Trophoblast cell (in vitro differentiated cells and primary cell): ENCODE measurements at regions not wholly inside any gene's neighbourhood (a gene's known extent, or its start where the extent isn't known, plus 50 kb on each side); places are given as distances from the start of the nearest gene placed in this dataset.

Source experiments
- DNase-seq, 2 donors: peaks; one replicate each; pipeline ENCODE4 v3.0.0-alpha.2; 2016
- H2AFZ ChIP-seq: 2 replicates; pipeline ENCODE4 v1.6.1; 2013; ENCODE audit warnings: low read length, moderate library complexity, mild to moderate bottlenecking; ENCODE audit not compliant: insufficient read depth, poor library complexity
- H2AK5ac ChIP-seq: 2 replicates; pipeline ENCODE4 v1.6.1; 2013; ENCODE audit warnings: mild to moderate bottlenecking, low read length
- H2BK120ac ChIP-seq: 2 replicates; pipeline ENCODE4 v1.6.1; 2013; ENCODE audit warnings: low read length, mild to moderate bottlenecking, moderate library complexity; ENCODE audit not compliant: insufficient read depth, poor library complexity
- H2BK12ac ChIP-seq: 2 replicates; pipeline ENCODE4 v1.6.1; 2013; ENCODE audit warnings: mild to moderate bottlenecking, low read length, moderate library complexity
- H2BK5ac ChIP-seq: 2 replicates; pipeline ENCODE4 v1.6.1; 2013; ENCODE audit warnings: low read length, low read depth, moderate library complexity, mild to moderate bottlenecking; ENCODE audit not compliant: poor library complexity
- H3K14ac ChIP-seq: 2 replicates; pipeline ENCODE4 v1.6.1; 2013; ENCODE audit warnings: mild to moderate bottlenecking, low read length
- H3K18ac ChIP-seq: 2 replicates; pipeline ENCODE4 v1.6.1; 2013; ENCODE audit warnings: mild to moderate bottlenecking, low read length
- H3K23ac ChIP-seq: 2 replicates; pipeline ENCODE4 v1.6.1; 2013; ENCODE audit warnings: low read length
- H3K27ac ChIP-seq: 2 replicates; pipeline ENCODE4 v1.5.1; 2013; ENCODE audit warnings: low read depth, mild to moderate bottlenecking, inconsistent platforms, low read length, moderate library complexity
- H3K27me3 ChIP-seq: 2 replicates; pipeline ENCODE4 v1.6.1; 2013; ENCODE audit warnings: inconsistent platforms, mild to moderate bottlenecking, low read length, moderate library complexity; ENCODE audit not compliant: insufficient read depth
- H3K36me3 ChIP-seq, 2 experiments: 1 replicate in 1 of 2; 2 replicates in 1 of 2; pipeline ENCODE4 v1.6.1; 2013; ENCODE audit warnings: low read length in 2 of 2, mild to moderate bottlenecking in 2 of 2, moderate library complexity in 1 of 2; ENCODE audit not compliant: insufficient read depth in 2 of 2, control insufficient read depth in 1 of 2
- H3K4ac ChIP-seq: 2 replicates; pipeline ENCODE4 v1.6.1; 2013; ENCODE audit warnings: low read depth, mild to moderate bottlenecking, low read length, moderate library complexity
- H3K4me1 ChIP-seq, 2 experiments: 1 replicate in 1 of 2; 2 replicates in 1 of 2; pipeline ENCODE4 v1.6.1; 2013; ENCODE audit warnings: low read length in 2 of 2, mild to moderate bottlenecking in 2 of 2, moderate library complexity in 1 of 2; ENCODE audit not compliant: insufficient read depth in 2 of 2, control insufficient read depth in 1 of 2
- H3K4me2 ChIP-seq: 2 replicates; pipeline ENCODE4 v1.6.1; 2013; ENCODE audit warnings: inconsistent platforms, mild to moderate bottlenecking, low read length, moderate library complexity
- H3K4me3 ChIP-seq: 2 replicates; pipeline ENCODE4 v1.5.1; 2013; ENCODE audit warnings: mild to moderate bottlenecking, low read depth, low read length, inconsistent platforms
- H3K79me1 ChIP-seq: one replicate; pipeline ENCODE4 v1.6.1; 2013; ENCODE audit warnings: low read length
- H3K79me2 ChIP-seq: 2 replicates; pipeline ENCODE4 v1.6.1; 2013; ENCODE audit warnings: low read length, mild to moderate bottlenecking; ENCODE audit not compliant: control insufficient read depth, insufficient read depth, poor library complexity
- H3K9ac ChIP-seq: 2 replicates; pipeline ENCODE4 v1.6.1; 2013; ENCODE audit warnings: mild to moderate bottlenecking, low read length
- H3K9me3 ChIP-seq: 2 replicates; pipeline ENCODE4 v1.6.1; 2013; ENCODE audit warnings: low read depth, mild to moderate bottlenecking, control low read depth, inconsistent platforms, low read length; ENCODE audit not compliant: insufficient read depth
- H4K12ac ChIP-seq: 2 replicates; pipeline ENCODE4 v1.6.1; 2013; ENCODE audit warnings: low read depth, mild to moderate bottlenecking, low read length, moderate library complexity
- H4K8ac ChIP-seq: 2 replicates; pipeline ENCODE4 v1.6.1; 2013; ENCODE audit warnings: low read depth, mild to moderate bottlenecking, low read length, moderate library complexity
- H4K91ac ChIP-seq: one replicate; pipeline ENCODE4 v1.6.1; 2013; ENCODE audit warnings: low read depth, mild to moderate bottlenecking, low read length, moderate library complexity
- WGBS: extraction: QIAGEN DNeasy Blood & Tissue Kit; methylation state at CpG from one replicate; pipeline ENCODE4 v1.1.7; 2013; ENCODE audit warnings: missing lambda C conversion rate; ENCODE audit not compliant: insufficient read length, insufficient coverage; ENCODE audit errors: extremely low coverage; 5-methylcytosine and 5-hydroxymethylcytosine counted together

DNA sequence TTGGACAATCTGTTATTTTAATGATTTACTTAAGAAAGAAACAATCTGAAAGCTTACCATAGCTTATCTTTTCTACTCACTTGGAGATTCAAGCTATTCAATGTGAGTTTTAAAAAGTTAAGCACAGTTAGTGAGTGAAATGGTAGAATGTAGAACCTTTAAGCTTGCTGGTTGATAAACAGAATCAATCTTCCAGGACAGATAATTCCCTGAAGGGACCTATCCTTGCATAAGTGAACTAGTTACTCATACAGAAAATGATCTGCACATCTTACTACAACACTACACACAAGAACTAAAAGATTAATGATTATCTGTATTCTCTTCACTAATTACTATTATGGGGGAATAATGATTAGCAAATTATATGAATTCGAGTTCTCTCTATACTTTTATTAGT lies 165.6 kb downstream of the PALM2AKAP2 start:
- WGBS: no CpG with 5 or more reads among the region's 1 CpG
- Histone ChIP-seq H3K9me3 (no peaks in the 10 kb centered on the region), H3K27ac (no peak overlapping the region), H4K12ac (no peak overlapping the region), H3K4ac (no peak overlapping the region), H4K91ac (no peak overlapping the region), H3K9ac (no peak overlapping the region), H3K14ac (no peak overlapping the region), H3K79me2 (no peaks in the 10 kb centered on the region), H3K23ac (no peak overlapping the region), H3K79me1 (no peaks in the 10 kb centered on the region), H3K27me3 (no peaks in the 10 kb centered on the region), H2AFZ (no peak overlapping the region), H3K4me3 (no peak overlapping the region), H2AK5ac (no peak overlapping the region), H3K4me2 (no peak overlapping the region), H3K36me3 (no peaks in the 10 kb centered on the region), H4K8ac (no peak overlapping the region), H3K18ac (no peak overlapping the region), H2BK12ac (no peak overlapping the region), H3K4me1 (no peaks in the 10 kb centered on the region), H2BK5ac (no peak overlapping the region), H2BK120ac (no peak overlapping the region)
- DNase-seq: no peak

DNA sequence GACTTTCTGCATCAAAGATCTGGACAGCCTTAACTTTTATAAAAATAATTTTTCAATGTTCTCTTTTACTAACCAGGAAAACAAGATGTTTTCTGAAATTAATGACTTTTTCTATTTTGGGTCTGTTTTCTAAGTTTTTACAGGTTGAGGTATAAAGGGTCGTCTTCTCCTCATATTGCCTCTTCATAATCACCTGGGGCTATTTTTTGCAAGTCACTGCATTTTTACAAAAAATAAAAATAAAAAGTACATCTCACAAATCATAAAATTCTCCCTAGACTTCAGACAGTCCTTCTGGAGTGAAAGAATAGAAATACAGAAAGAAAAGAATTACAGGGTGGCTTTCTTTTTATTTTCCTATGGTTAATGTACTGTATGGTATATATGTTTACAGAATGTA lies 168.5 kb downstream of the PALM2AKAP2 start:
- no peak overlapping the region for H3K4me3 ChIP-seq
- H2BK12ac ChIP-seq: no peak overlapping the region
- no peak overlapping the region for H2AFZ ChIP-seq
- no peak overlapping the region for H4K8ac ChIP-seq
- H3K23ac ChIP-seq: no peak overlapping the region
- no peak overlapping the region for H2BK5ac ChIP-seq
- H3K18ac ChIP-seq: no peak overlapping the region
- H3K36me3 ChIP-seq: no peaks in the 10 kb centered on the region
- H3K9ac ChIP-seq: no peak overlapping the region
- no peak overlapping the region for H3K4me2 ChIP-seq
- H3K14ac ChIP-seq: no peak overlapping the region
- no peaks in the 10 kb centered on the region for H3K79me1 ChIP-seq
- no peak overlapping the region for H3K4ac ChIP-seq
- no peak overlapping the region for H4K12ac ChIP-seq
- H3K27ac ChIP-seq: no peak overlapping the region
- no CpG with 5 or more reads among the region's 1 CpG for WGBS
- no peaks in the 10 kb centered on the region for H3K27me3 ChIP-seq
- H4K91ac ChIP-seq: no peak overlapping the region
- no peaks in the 10 kb centered on the region for H3K79me2 ChIP-seq
- H2BK120ac ChIP-seq: no peak overlapping the region
- no peak overlapping the region for H2AK5ac ChIP-seq
- no peaks in the 10 kb centered on the region for H3K4me1 ChIP-seq
- no peak for DNase-seq
- H3K9me3 ChIP-seq: no peaks in the 10 kb centered on the region

DNA sequence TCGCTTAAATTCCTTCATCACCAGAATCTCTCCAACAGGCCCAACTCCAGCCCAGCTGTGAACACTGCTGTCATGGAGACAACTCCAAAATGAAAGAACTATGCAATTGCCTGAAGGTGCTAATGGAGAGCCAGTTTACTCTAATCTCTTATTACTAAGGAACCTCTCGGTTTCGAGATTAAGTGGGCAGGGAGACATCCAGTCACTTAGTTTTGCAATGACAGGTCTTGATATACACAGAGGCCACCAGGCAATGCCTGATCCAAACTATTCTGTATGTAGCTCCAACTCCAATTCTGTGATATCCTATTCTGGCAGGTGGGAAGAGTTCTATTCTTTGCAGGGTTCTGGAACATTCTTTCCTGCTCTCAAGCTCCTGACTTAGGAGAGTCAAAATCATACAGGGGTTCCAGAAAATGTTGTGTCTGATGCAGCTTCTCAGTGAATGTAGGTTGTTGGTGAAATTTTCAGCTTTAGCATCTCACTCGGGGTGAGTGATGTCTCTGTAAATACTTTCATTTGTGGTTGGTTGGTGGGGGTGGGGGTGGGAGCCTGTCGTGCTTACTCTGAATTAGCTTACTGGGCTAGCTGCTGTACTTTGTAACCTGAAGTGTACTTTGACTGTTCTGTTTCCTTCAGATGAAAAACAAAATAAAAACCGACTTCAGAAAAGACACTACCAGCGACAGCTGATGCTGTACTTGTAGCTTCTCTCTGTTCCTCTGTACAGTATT lies 170.9 kb downstream of the PALM2AKAP2 start:
- DNase-seq: no peak
- Histone ChIP-seq H4K8ac (no peak overlapping the region), H4K12ac (no peak overlapping the region), H3K79me1 (no peaks in the 10 kb centered on the region), H2BK120ac (no peak overlapping the region), H3K18ac (no peak overlapping the region), H2BK5ac (no peak overlapping the region), H2AK5ac (no peak overlapping the region), H3K27me3 (no peaks in the 10 kb centered on the region), H3K27ac (no peak overlapping the region), H3K4me1 (no peaks in the 10 kb centered on the region), H3K4me2 (no peak overlapping the region), H2AFZ (no peak overlapping the region), H4K91ac (no peak overlapping the region), H3K4ac (no peak overlapping the region), H3K9me3 (no peaks in the 10 kb centered on the region), H3K14ac (no peak overlapping the region), H3K36me3 (no peaks in the 10 kb centered on the region), H2BK12ac (no peak overlapping the region), H3K9ac (no peak overlapping the region), H3K4me3 (no peak overlapping the region), H3K79me2 (no peaks in the 10 kb centered on the region), H3K23ac (no peak overlapping the region)
- no CpG with 5 or more reads among the region's 7 CpGs for WGBS

DNA sequence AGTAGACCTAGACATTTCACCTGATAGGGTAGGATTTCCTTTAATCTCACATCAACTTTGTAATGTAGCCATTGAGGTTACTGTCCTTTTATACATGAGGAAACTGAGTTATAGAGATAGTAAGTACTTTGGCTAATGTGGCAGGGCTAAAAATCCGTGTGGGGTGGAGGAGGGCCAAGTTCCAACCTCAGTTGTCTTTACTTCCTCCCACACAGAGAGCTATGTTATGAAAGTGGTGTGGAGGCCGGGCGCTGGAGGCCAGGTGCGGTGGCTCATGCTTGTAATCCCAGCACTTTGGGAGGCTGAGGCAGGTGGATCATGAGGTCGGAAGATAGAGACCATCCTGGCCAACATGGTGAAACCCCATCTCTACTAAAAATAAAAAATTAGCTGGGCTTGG lies 173.3 kb downstream of the PALM2AKAP2 start:
- Histone ChIP-seq H2BK12ac (no peak overlapping the region), H3K4me1 (no peaks in the 10 kb centered on the region), H4K91ac (no peak overlapping the region), H3K9ac (no peak overlapping the region), H3K4ac (no peak overlapping the region), H2BK5ac (no peak overlapping the region), H3K27ac (no peak overlapping the region), H4K8ac (no peak overlapping the region), H3K27me3 (no peaks in the 10 kb centered on the region), H3K79me1 (no peaks in the 10 kb centered on the region), H3K18ac (no peak overlapping the region), H4K12ac (no peak overlapping the region), H3K14ac (no peak overlapping the region), H3K9me3 (no peaks in the 10 kb centered on the region), H3K36me3 (no peaks in the 10 kb centered on the region), H2AK5ac (no peak overlapping the region), H3K23ac (no peak overlapping the region), H3K79me2 (no peaks in the 10 kb centered on the region), H2BK120ac (no peak overlapping the region), H2AFZ (no peak overlapping the region), H3K4me3 (no peak overlapping the region), H3K4me2 (no peak overlapping the region)
- no peak for DNase-seq
- no CpG with 5 or more reads among the region's 5 CpGs for WGBS
